ENCODE measurements at regions not wholly inside any gene's neighbourhood (a gene's known extent, or its start where the extent isn't known, plus 50 kb on each side); places are given as distances from the start of the nearest gene placed in this dataset.
A peak's percentile ranks its signal among the peaks of the same experiment; 100 is the strongest.
"Not testable (repeated sequence)": the region's sequence is repeated elsewhere in the genome, so short reads cannot be mapped to it uniquely, and the experiment has no call there.

DNA sequence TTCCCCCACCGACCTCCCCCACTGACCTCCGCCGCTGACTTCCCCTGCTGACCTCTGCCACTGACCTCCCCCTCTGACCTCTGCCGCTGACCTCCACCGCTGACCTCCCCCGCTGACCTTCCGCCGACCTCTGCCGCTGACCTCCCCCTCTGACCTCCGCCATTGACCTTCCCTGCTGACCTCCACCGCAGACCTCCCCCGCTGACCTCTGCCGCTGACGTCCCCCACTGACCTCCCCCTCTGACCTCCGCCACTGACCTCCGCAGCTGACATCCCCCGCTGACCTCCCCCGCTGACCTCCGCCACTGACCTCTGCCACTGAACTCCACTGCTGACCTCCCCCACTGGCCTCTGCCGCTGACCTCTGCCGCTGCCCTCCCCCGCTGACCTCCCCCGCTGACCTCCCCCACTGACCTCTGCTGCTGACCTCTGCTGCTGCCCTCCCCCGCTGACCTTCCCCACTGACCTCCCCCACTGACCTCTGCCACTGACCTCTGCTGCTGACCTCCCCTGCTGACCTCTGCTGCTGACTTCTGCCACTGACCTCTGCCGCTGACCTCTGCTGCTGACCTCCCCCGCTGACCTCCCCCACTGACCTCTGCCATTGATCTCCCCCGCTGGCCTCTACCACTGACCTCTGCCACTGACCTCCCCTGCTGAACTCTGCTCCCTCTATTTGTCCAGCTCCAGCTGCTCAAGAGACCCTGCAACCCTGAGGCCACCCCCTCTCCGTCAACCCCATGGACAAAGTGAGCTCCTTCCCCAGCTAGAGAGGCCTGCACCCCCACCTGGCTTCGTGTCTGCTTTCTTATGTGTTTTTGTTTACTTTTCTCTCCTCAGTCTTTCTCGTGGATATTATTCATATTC lies 91.4 kb upstream of the AFDN start:
- DNase-seq: no peak

DNA sequence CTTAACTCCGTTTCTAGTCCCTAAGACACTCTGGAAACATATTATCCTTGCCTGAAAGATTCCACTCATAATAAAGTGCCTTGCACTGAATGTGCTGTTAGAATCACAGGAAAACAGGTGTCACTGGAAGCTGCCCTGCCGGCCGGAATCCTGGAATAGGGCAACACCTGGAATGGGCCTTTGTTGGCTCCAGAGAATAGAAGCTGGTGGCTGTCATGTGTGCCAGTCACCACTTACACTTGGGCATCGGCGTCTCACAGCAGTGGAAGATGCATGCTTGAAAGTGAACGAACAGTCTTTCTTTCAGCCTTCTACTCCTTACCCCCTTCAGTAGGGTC lies 90.8 kb upstream of the AFDN start:
- DNase-seq: no peak

- no peak for DNase-seq
Observed at GRCh38 chr6:167736486-167737204, 90.1 kb upstream of the AFDN start.

GRCh38 chr6:167737205-167737830 lies 89.4 kb upstream of the AFDN start:
- no peak for DNase-seq

GRCh38 chr6:167738386-167738785 lies 88.3 kb upstream of the AFDN start:
- DNase-seq: no peak

DNA sequence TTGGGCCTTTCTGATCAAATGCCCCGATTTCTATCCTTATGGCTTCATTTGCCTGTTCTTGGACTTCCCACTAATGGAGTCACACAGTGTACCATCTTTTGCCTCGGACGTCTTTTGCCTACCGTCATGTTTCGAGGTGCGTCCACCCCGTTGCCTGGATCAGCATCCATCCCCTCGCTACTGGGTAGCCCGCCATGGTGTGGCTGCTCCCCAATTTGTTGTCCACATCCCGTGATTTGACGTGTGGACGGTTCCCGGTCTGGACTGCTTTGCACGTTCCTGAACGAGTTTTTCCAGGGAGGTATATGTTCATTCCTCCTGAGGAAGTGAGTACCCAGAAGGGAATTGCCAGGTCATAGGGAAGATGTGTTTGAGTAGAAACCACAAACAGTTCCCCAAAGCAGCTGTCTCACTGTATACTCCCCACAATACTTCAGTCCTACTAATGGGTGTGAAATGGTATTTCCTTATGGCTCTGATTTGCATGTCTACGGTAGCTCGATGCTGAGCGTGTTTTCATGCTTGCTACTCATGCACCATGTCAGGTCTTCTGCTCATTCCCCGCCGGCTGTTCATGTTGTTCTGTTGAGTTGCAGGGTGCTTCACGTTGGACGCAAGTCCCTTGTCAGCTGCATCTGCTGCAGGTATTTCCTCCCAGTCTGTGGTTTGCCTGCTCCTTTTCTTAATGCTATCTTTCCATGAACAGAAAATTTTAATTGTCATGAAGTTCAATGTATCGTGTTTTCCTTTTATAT lies 86.8 kb upstream of the AFDN start:
- no peak for DNase-seq

DNA sequence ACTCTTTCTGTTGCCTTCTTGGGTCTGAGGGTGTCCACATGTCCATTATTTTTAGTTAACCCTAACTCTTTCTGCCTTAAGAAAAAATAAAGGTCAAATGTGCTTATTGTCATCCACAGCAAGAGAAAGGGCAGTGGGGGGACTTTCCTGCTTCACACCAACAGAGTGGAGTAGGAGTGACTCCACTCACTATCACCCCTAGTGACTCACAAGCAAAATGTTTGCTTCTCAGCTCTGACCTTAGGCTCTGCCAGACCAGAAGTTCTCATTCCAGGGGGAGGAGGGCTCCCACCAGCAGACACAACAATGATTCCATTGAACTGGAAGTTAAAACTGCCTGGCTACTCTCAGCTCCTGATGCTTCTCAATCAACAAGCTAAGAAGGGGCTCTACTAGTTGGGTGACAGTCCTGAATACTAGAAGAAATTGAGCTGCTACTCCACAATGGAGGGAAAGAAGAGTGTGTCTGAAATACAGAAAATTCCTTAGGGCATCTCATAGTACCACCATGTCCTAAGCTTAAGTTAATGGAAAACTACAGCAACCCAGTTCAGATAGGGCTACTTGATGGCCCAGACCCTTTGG lies 83.9 kb upstream of the AFDN start:
- no peak for DNase-seq

GRCh38 chr6:167744681-167745669 lies 81.7 kb upstream of the AFDN start:
- no peak for DNase-seq

DNA sequence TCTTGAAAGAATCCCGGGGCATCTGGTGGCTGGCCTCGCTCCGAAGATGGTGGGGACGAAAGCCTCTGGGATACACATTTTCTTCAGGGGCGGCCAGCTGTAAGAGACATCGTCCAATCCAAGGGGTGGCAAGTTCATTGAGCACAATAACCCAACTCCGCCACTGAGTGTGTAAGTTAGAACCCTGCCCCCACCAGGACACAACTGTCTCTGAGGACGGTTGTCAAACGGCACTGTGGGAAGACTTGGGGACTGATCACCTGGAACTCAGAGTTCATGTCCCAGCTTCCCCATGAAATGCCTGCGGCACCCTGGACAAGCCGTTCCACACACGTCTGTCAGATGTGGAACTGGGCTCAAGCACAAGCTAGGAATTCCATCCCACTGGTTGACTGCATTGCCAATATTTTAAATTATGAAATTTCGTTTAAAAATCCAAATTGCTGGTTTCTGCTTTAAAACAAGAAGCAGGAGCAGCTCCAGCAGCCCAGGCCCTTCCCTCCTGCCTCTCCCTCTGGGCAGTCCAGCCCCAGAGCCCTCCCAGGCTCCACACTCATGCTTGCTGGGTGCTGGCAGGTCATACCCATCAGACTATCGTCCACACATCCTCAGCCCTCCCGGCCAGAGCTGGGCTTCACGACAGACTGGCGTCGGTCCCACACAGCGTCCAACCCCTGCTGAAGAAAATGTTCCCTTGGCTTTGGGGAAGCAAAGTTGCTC lies 80.9 kb upstream of the AFDN start:
- DNase-seq: no peak

GRCh38 chr6:167746390-167746907 lies 80.3 kb upstream of the AFDN start:
- no peak for DNase-seq

DNA sequence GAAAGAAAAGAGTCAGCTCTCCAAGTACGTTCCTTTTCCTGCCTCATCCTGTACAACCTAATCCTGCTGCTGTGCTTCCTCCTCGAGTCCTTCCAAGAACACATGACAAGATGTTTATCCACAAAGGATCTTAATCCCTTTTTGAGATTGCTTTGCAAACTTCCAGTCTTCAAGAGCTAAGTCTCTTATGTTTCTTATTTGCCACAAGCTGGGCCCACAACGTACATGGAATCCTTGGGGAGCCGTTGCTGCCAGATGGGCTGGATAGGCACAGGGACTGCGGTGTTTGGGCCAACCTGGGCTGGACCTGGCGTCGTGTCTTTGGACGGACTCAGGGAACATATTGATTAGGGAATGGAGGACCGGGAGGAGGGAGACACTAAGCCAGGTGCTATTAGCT lies 79.7 kb upstream of the AFDN start:
- no peak for DNase-seq

GRCh38 chr6:167747645-167748044 lies 79.1 kb upstream of the AFDN start:
- no peak for DNase-seq

DNA sequence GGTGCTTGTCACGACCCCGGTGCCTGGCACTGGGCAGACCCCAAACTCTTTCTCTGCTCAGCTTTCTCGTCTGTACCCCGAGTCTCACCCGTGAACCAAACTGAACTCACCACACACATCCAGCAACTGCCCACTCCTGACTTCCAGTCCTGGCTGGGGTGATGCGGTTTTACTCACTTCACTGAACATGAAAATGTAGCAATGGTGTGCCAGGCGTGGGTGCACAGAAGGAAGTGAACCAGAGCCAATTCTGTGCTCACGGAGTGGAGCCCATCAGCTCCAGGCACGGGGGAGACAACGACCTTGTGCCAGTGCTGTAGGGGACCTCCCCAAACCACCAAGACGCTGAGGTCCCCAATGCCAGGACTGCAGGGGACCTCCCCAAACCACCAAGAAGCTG lies 78.7 kb upstream of the AFDN start:
- no peak for DNase-seq

GRCh38 chr6:167748458-167749379 lies 78.0 kb upstream of the AFDN start:
- DNase-seq: no peak

GRCh38 chr6:167750956-167751358 lies 75.8 kb upstream of the AFDN start:
- peak; percentile 35 for DNase-seq

GRCh38 chr6:167751579-167752115 lies 75.1 kb upstream of the AFDN start:
- no peak for DNase-seq

GRCh38 chr6:167753281-167753680 lies 73.4 kb upstream of the AFDN start:
- not testable (repeated sequence) for DNase-seq

DNA sequence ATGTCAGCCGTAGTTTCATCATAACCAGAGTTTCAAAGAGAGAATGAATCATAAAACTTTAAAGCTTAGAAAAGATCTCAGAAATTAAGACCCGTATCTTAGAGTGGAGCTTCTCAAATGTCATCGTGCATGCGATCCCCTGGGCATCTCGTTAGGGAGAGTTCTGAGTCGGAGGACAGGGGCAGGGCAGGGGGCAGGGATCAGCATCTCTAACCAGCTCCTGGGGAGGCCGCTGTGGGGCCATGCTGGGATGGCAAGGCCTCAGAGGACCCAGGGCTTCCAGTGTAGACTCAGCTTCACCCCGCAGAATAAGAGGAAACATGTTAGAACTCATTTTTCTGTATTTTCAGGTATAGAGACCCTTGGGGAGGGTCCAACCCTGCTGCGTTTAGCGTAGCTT lies 72.0 kb upstream of the AFDN start:
- no peak for DNase-seq

DNA sequence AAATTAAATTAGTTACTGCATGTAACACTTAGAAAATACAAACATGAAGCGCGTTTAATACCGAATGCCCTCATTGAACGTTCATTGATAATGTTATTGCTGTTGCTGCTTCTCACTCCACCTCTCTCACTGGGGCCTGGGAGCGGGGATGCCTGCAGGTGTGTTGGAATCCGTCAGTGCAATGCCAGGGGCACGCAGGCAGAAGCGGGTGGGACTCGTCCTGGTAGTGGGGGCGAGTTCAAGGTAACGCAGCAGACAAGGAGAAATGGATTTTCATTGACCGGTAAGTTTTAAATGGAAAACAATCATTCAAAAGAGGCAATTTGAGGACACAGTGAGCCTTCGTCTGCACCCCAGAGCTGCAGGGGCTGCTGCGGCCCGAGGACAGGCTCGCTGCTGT lies 71.2 kb upstream of the AFDN start:
- DNase-seq: no peak

Data from right kidney (tissue), 1 donor.